Neural progenitor cell (in vitro differentiated cells): ENCODE measurements at regions not wholly inside any gene's neighbourhood (a gene's known extent, or its start where the extent isn't known, plus 50 kb on each side); places are given as distances from the start of the nearest gene placed in this dataset.
A peak's percentile ranks its signal among the peaks of the same experiment; 100 is the strongest.

Experiments used
- DNase-seq: peaks from one replicate; pipeline ENCODE4 v3.0.0-alpha.2; 2016; ENCODE audit warnings: low spot score
- H2AFZ ChIP-seq: fragments of 200-600 bp; sonication (generic); replicated peaks from 2 replicates; pipeline ENCODE4 v1.6.1; 2016; ENCODE audit warnings: antibody characterized with exemption
- H3F3A ChIP-seq: fragments of 200-600 bp; sonication (generic); 2 replicates; pipeline ENCODE4 v1.6.1; 2016; ENCODE audit warnings: antibody characterized with exemption, low read depth
- H3K27ac ChIP-seq: fragments of 200-600 bp; sonication (generic); 2 replicates; pipeline ENCODE4 v1.5.1; 2016; ENCODE audit warnings: mild to moderate bottlenecking
- H3K27me3 ChIP-seq: fragments of 200-600 bp; sonication (generic); 2 replicates; pipeline ENCODE4 v1.6.1; 2016; ENCODE audit warnings: mild to moderate bottlenecking, moderate library complexity
- H3K36me3 ChIP-seq: fragments of 200-600 bp; sonication (generic); 2 replicates; pipeline ENCODE4 v1.5.1; 2016
- H3K4me1 ChIP-seq: fragments of 200-600 bp; sonication (generic); 2 replicates; pipeline ENCODE4 v1.6.1; 2016; ENCODE audit warnings: mixed run types
- H3K4me2 ChIP-seq: fragments of 200-600 bp; sonication (generic); 2 replicates; pipeline ENCODE4 v1.6.1; 2016
- H3K4me3 ChIP-seq: fragments of 200-600 bp; sonication (generic); 2 replicates; pipeline ENCODE4 v1.5.1; 2016
- H3K79me2 ChIP-seq: fragments of 200-600 bp; sonication (generic); 2 replicates; pipeline ENCODE4 v1.6.1; 2016; ENCODE audit warnings: low read depth
- H3K9ac ChIP-seq: fragments of 200-600 bp; sonication (generic); 2 replicates; pipeline ENCODE4 v1.6.1; 2016
- H3K9me3 ChIP-seq: fragments of 200-600 bp; sonication (generic); 2 replicates; pipeline ENCODE4 v1.5.1; 2016; ENCODE audit warnings: low read depth
- H4K20me1 ChIP-seq: fragments of 200-600 bp; sonication (generic); 2 replicates; pipeline ENCODE4 v1.6.1; 2016; ENCODE audit warnings: low read depth
- H3K27ac Mint-ChIP-seq: 3 replicates; pipeline ENCODE4 v1.8.0; 2021; ENCODE audit warnings: mixed read lengths
- H3K27me3 Mint-ChIP-seq: 2 replicates; pipeline ENCODE4 v1.8.0; 2022; ENCODE audit warnings: low read depth, mild to moderate bottlenecking, inconsistent platforms, moderate library complexity, mixed read lengths; ENCODE audit not compliant: insufficient read depth
- H3K36me3 Mint-ChIP-seq: 3 replicates; pipeline ENCODE4 v1.8.0; 2021; ENCODE audit warnings: mixed read lengths
- H3K4me1 Mint-ChIP-seq: 3 replicates; pipeline ENCODE4 v1.8.0; 2021; ENCODE audit warnings: mixed read lengths
- H3K4me3 Mint-ChIP-seq: 3 replicates; pipeline ENCODE4 v1.8.0; 2021; ENCODE audit warnings: mild to moderate bottlenecking, moderate library complexity, mixed read lengths
- H3K9me3 Mint-ChIP-seq: 3 replicates; pipeline ENCODE4 v1.8.0; 2020; ENCODE audit warnings: mixed read lengths
- EZH2 ChIP-seq: fragments of 200-600 bp; sonication (generic); IDR thresholded peaks from 2 replicates; pipeline ENCODE4 v1.6.1; 2017; ENCODE audit warnings: antibody characterized with exemption, mild to moderate bottlenecking, moderate library complexity
- EZH2phosphoT487 ChIP-seq: fragments of 200-600 bp; sonication (generic); IDR thresholded peaks from 2 replicates; pipeline ENCODE4 v1.6.1; 2017; ENCODE audit warnings: antibody characterized with exemption
- TF ChIP-seq, protein P1 (sequence below): fragments of 200-600 bp; sonication (generic); IDR thresholded peaks from 2 replicates; pipeline ENCODE4 v1.5.1; 2017; ENCODE audit warnings: antibody characterized with exemption, mild to moderate bottlenecking

- peaks cover 21% of the 10 kb centered on the region for H3K4me1 Mint-ChIP-seq
- TF ChIP-seq, protein P1, sequence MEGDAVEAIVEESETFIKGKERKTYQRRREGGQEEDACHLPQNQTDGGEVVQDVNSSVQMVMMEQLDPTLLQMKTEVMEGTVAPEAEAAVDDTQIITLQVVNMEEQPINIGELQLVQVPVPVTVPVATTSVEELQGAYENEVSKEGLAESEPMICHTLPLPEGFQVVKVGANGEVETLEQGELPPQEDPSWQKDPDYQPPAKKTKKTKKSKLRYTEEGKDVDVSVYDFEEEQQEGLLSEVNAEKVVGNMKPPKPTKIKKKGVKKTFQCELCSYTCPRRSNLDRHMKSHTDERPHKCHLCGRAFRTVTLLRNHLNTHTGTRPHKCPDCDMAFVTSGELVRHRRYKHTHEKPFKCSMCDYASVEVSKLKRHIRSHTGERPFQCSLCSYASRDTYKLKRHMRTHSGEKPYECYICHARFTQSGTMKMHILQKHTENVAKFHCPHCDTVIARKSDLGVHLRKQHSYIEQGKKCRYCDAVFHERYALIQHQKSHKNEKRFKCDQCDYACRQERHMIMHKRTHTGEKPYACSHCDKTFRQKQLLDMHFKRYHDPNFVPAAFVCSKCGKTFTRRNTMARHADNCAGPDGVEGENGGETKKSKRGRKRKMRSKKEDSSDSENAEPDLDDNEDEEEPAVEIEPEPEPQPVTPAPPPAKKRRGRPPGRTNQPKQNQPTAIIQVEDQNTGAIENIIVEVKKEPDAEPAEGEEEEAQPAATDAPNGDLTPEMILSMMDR = no peak
- TF ChIP-seq EZH2phosphoT487 = no peak
- TF ChIP-seq EZH2 = no peak
- no peak overlapping the region for H3K4me3 ChIP-seq
Measured at GRCh38 chr3:177574222-177574856, 377.1 kb upstream of the TBL1XR1 start.

GRCh38 chr3:177576746-177577145 is 379.5 kb upstream of the TBL1XR1 start:
- Histone ChIP-seq H3K27ac (no peak overlapping the region), H3K9me3 (no peaks in the 10 kb centered on the region), H3K4me1 (peaks cover 3% of the 10 kb centered on the region), H2AFZ (no peak overlapping the region), H3K4me3 (no peak overlapping the region), H3K9ac (no peak overlapping the region), H3K27me3 (no peaks in the 10 kb centered on the region), H3F3A (no peaks in the 10 kb centered on the region), H3K36me3 (no peaks in the 10 kb centered on the region), H4K20me1 (no peaks in the 10 kb centered on the region), H3K4me2 (no peak overlapping the region), H3K79me2 (no peaks in the 10 kb centered on the region)
- no peak for TF ChIP-seq EZH2
- TF ChIP-seq, protein P1 = no peak
- no peak for TF ChIP-seq EZH2phosphoT487
- Mint-ChIP-seq H3K27ac (no peak overlapping the region), H3K4me1 (peaks cover 21% of the 10 kb centered on the region), H3K36me3 (no peaks in the 10 kb centered on the region), H3K9me3 (no peaks in the 10 kb centered on the region), H3K27me3 (peaks cover 10% of the 10 kb centered on the region), H3K4me3 (no peak overlapping the region)
- DNase-seq = no peak

More at GRCh38 chr3:177574222-177574856, 377.1 kb upstream of the TBL1XR1 start:
- Histone ChIP-seq H3F3A (no peaks in the 10 kb centered on the region), H3K9me3 (no peaks in the 10 kb centered on the region), H3K36me3 (no peaks in the 10 kb centered on the region), H3K4me2 (no peak overlapping the region), H3K27me3 (no peaks in the 10 kb centered on the region), H2AFZ (peak overlapping the region; percentile 91), H4K20me1 (no peaks in the 10 kb centered on the region), H3K4me1 (peaks cover 3% of the 10 kb centered on the region), H3K27ac (no peak overlapping the region), H3K79me2 (no peaks in the 10 kb centered on the region), H3K9ac (no peak overlapping the region)
- Mint-ChIP-seq H3K36me3 (no peaks in the 10 kb centered on the region), H3K4me3 (no peak overlapping the region), H3K27me3 (peaks cover 7% of the 10 kb centered on the region), H3K9me3 (peaks cover 4% of the 10 kb centered on the region), H3K27ac (no peak overlapping the region)
- peak; percentile 64 for DNase-seq

GRCh38 chr3:177578488-177578887 is 381.2 kb upstream of the TBL1XR1 start:
- Mint-ChIP-seq H3K27me3 (peaks cover 12% of the 10 kb centered on the region), H3K27ac (no peak overlapping the region)

More at GRCh38 chr3:177578488-177578887, 381.2 kb upstream of the TBL1XR1 start:
- TF ChIP-seq EZH2 = no peak
- TF ChIP-seq EZH2phosphoT487 = no peak
- TF ChIP-seq, protein P1 = no peak
- H3K36me3 ChIP-seq = no peaks in the 10 kb centered on the region
- no peak overlapping the region for H2AFZ ChIP-seq
- DNase-seq = no peak
- Mint-ChIP-seq H3K4me1 (peaks cover 15% of the 10 kb centered on the region), H3K9me3 (peaks cover 9% of the 10 kb centered on the region), H3K4me3 (no peak overlapping the region), H3K36me3 (no peaks in the 10 kb centered on the region)
- no peak overlapping the region for H3K4me3 ChIP-seq
- no peak overlapping the region for H3K9ac ChIP-seq
- H4K20me1 ChIP-seq = no peaks in the 10 kb centered on the region
- H3K9me3 ChIP-seq = no peaks in the 10 kb centered on the region
- H3K4me1 ChIP-seq = peaks cover 3% of the 10 kb centered on the region
- no peaks in the 10 kb centered on the region for H3K27me3 ChIP-seq
- H3K4me2 ChIP-seq = no peak overlapping the region
- H3K27ac ChIP-seq = no peak overlapping the region
- no peaks in the 10 kb centered on the region for H3K79me2 ChIP-seq
- H3F3A ChIP-seq = no peaks in the 10 kb centered on the region
